Thyroid gland (tissue), 4 donors: ENCODE measurements at regions not wholly inside any gene's neighbourhood (a gene's known extent, or its start where the extent isn't known, plus 50 kb on each side); places are given as distances from the start of the nearest gene placed in this dataset.

Experiments used
- CTCF ChIP-seq, 6 experiments: fragments of 200-600 bp in 3 of 6; fragments of 450-650 bp in 3 of 6; sonication (generic) in 3 of 6; IDR thresholded peaks; one replicate each; pipeline ENCODE4 v1.5.1; 2016 to 2019; ENCODE audit warnings: antibody characterized with exemption in 6 of 6, mild to moderate bottlenecking in 2 of 6, inconsistent platforms in 1 of 6, moderate library complexity in 1 of 6
- POLR2A ChIP-seq, 2 donors: fragments of 450-650 bp; IDR thresholded peaks; one replicate each; pipeline ENCODE4 v1.6.1; 2017; ENCODE audit warnings: antibody characterized with exemption in 2 of 2, mild to moderate bottlenecking in 2 of 2, moderate library complexity in 1 of 2

- TF ChIP-seq CTCF (IDR thresholded peaks at IDR 0.05) (no peak), POLR2A (IDR thresholded peaks at IDR 0.05) (no peak)
These were observed 130.0 kb downstream of the KLF6 start for GRCh38 chr10:3654980-3655379.
